K562 (cell line): ENCODE measurements at regions not wholly inside any gene's neighbourhood (a gene's known extent, or its start where the extent isn't known, plus 50 kb on each side); places are given as distances from the start of the nearest gene placed in this dataset.

Source experiments
- ATAC-seq: fragments of 200-7000 bp; cut with Tn5 transposase; 3 replicates; pipeline ENCODE4 v1.9.1; 2020; ENCODE audit warnings: moderate library complexity
- BruUV-seq: library from RNA; stranded (reverse); fragments of 400-500 nt; replicated peaks from 2 replicates; lab custom pipeline; 2021; lab: Mats Ljungman, UMichigan
- CTCF ChIA-PET: fragments of 300-600 bp; formaldehyde crosslinking; extraction: SDS; loops from one replicate; lab custom pipeline; 2021; ENCODE audit warnings: low intra/inter-chr PET ratio; lab: Yijun Ruan, JAX
- POLR2A ChIA-PET: fragments of 300-600, 350-650 bp; sonication (Branson Sonifier 250); formaldehyde crosslinking; extraction: SDS; loops from one replicate; lab custom pipeline; 2021; ENCODE audit warnings: antibody characterized with exemption, inconsistent platforms; lab: Yijun Ruan, JAX
- DNase-seq, 4 experiments: peaks; one replicate each; pipeline versions ENCODE4 v3.0.0 to v3.0.0-alpha.2; 2011 to 2018; ENCODE audit warnings: low spot score in 3 of 4, mixed read lengths in 3 of 4; ENCODE audit errors: extremely low read depth in 1 of 4
- FAIRE-seq: peaks from 2 replicates; lab custom pipeline; 2011; peaks lifted over from hg19 to GRCh38; lab: Jason Lieb, UNC
- H2AFZ ChIP-seq: 2 replicates; pipeline ENCODE4 v1.6.0; 2011; ENCODE audit warnings: low read depth, low read length, control low read depth, inconsistent platforms
- H3K27ac ChIP-seq: fragments of 200-600 bp; 3 replicates; pipeline ENCODE4 v1.8.0; 2011; ENCODE audit warnings: low read depth, mild to moderate bottlenecking, control low read depth, inconsistent platforms, low read length, moderate library complexity, mixed read lengths; ENCODE audit errors: extremely low read depth
- H3K27me3 ChIP-seq, 2 experiments: fragments of 300-600 bp in 1 of 2; 2 replicates in 1 of 2; 3 replicates in 1 of 2; pipeline versions ENCODE4 v1.6.0 to v1.8.0; 2011; ENCODE audit warnings: inconsistent platforms in 2 of 2, low read length in 2 of 2, mild to moderate bottlenecking in 1 of 2, mixed read lengths in 1 of 2, moderate library complexity in 1 of 2; ENCODE audit not compliant: control insufficient read depth in 2 of 2, insufficient read depth in 2 of 2
- H3K36me3 ChIP-seq: fragments of 300-600 bp; 3 replicates; pipeline ENCODE4 v1.8.0; 2011; ENCODE audit warnings: mild to moderate bottlenecking, low read length, inconsistent platforms; ENCODE audit not compliant: control insufficient read depth, insufficient read depth
- H3K4me1 ChIP-seq, 2 experiments: fragments of 200-600 bp in 1 of 2; replicated peaks in 1 of 2; 2 replicates in 1 of 2; 3 replicates in 1 of 2; pipeline versions ENCODE4 v1.5.1 to v1.8.0; 2011; ENCODE audit warnings: inconsistent platforms in 2 of 2, low read length in 2 of 2, mild to moderate bottlenecking in 1 of 2, mixed read lengths in 1 of 2, moderate library complexity in 1 of 2; ENCODE audit not compliant: control insufficient read depth in 2 of 2, insufficient read depth in 2 of 2
- H3K4me2 ChIP-seq: 2 replicates; pipeline ENCODE4 v1.6.1; 2011; ENCODE audit warnings: low read length, control low read depth, inconsistent platforms, mixed read lengths; ENCODE audit not compliant: insufficient read depth
- H3K4me3 ChIP-seq: fragments of 200-600 bp; sonication (generic), shearing (Covaris generic); 2 replicates; pipeline ENCODE4 v1.5.1; 2016; ENCODE audit warnings: control low read depth, inconsistent platforms
- H3K79me2 ChIP-seq: fragments of 200-600 bp; 3 replicates; pipeline ENCODE4 v1.8.0; 2011; ENCODE audit warnings: low read length, inconsistent platforms; ENCODE audit not compliant: control insufficient read depth, insufficient read depth
- H3K9ac ChIP-seq, 2 experiments: 2 replicates each; pipeline versions ENCODE4 v1.6.0 to v1.6.1; 2011; ENCODE audit warnings: low read depth in 2 of 2, low read length in 2 of 2, control low read depth in 1 of 2, inconsistent platforms in 1 of 2, mild to moderate bottlenecking in 1 of 2, mixed read lengths in 1 of 2; ENCODE audit not compliant: insufficient read depth in 1 of 2
- H3K9me1 ChIP-seq: one replicate; pipeline ENCODE4 v1.6.0; 2011; ENCODE audit warnings: inconsistent platforms, mild to moderate bottlenecking, low read length, moderate library complexity; ENCODE audit not compliant: control insufficient read depth, insufficient read depth
- H3K9me3 ChIP-seq: replicated peaks from 2 replicates; pipeline ENCODE4 v1.5.1; 2011; ENCODE audit warnings: low read depth, low read length, inconsistent platforms; ENCODE audit not compliant: control insufficient read depth, insufficient read depth
- H4K20me1 ChIP-seq: replicated peaks from 2 replicates; pipeline ENCODE4 v1.6.1; 2011; ENCODE audit warnings: low read length, inconsistent platforms, mixed read lengths; ENCODE audit not compliant: control insufficient read depth, insufficient read depth
- BDP1 ChIP-seq: IDR thresholded peaks from 3 replicates; pipeline ENCODE4 v1.6.1; 2011; ENCODE audit not compliant: insufficient read length, insufficient read depth
- KLF13 ChIP-seq: fragments of 450-650 bp; IDR thresholded peaks from 2 replicates; pipeline ENCODE4 v1.6.1; 2016; ENCODE audit warnings: missing genetic modification characterization, low read depth, mild to moderate bottlenecking, missing compliant biosample characterization, moderate library complexity, borderline replicate concordance
- LCOR ChIP-seq: sonication (generic); formaldehyde crosslinking; IDR thresholded peaks from 2 replicates; pipeline ENCODE4 v1.8.0; 2022; ENCODE audit warnings: mild to moderate bottlenecking, missing genetic modification reagents
- SREBF1 ChIP-seq: fragments of 150-350 bp; IDR thresholded peaks from 2 replicates; pipeline ENCODE4 v1.6.1; 2014; ENCODE audit warnings: antibody characterized with exemption, low read depth, low read length, borderline replicate concordance
- SRSF7 ChIP-seq: fragments of 200-400 bp; formaldehyde crosslinking; optimal IDR thresholded peaks from 2 replicates; pipeline ENCODE3; 2017; ENCODE audit warnings: mild to moderate bottlenecking, low read depth, low read length
- SRSF9 ChIP-seq: fragments of 200-400 bp; formaldehyde crosslinking; IDR thresholded peaks from 2 replicates; pipeline ENCODE4 v1.6.1; 2017; ENCODE audit warnings: low read depth, low read length, borderline replicate concordance
- TRIM28 ChIP-seq: fragments of 450-650 bp; IDR thresholded peaks from 2 replicates; pipeline ENCODE4 v1.6.1; 2017
- YY1 ChIP-seq, 3 experiments: IDR thresholded peaks; 2 replicates each; pipeline ENCODE4 v1.6.1; 2011; ENCODE audit warnings: low read length in 2 of 3, mild to moderate bottlenecking in 2 of 3, moderate library complexity in 2 of 3, borderline replicate concordance in 1 of 3, control low read depth in 1 of 3, low read depth in 1 of 3; ENCODE audit not compliant: insufficient read depth in 3 of 3, insufficient replicate concordance in 2 of 3, control insufficient read depth in 1 of 3, insufficient read length in 1 of 3; ENCODE audit errors: extremely low read depth in 1 of 3
- ZNF232 ChIP-seq: sonication (generic); formaldehyde crosslinking; IDR thresholded peaks from 2 replicates; pipeline ENCODE4 v1.8.0; 2022; ENCODE audit warnings: mild to moderate bottlenecking, missing genetic modification reagents
- ZNF584 ChIP-seq: fragments of 200-800 bp; sonication (Bioruptor generic); IDR thresholded peaks from 2 replicates; pipeline ENCODE4 v1.6.1; 2016; ENCODE audit warnings: low read depth, mild to moderate bottlenecking, missing genetic modification characterization, missing compliant biosample characterization
- WGBS: fragments of 100-300 bp; shearing (Covaris generic); methylation state at CpG from one replicate; pipeline ENCODE4 v1.1.6; 2016; ENCODE audit warnings: low coverage, mixed read lengths; ENCODE audit not compliant: insufficient coverage; ENCODE audit errors: missing lambda C conversion rate; 5-methylcytosine and 5-hydroxymethylcytosine counted together
- in situ Hi-C: fragments of 300-500 bp; cut with MboI; formaldehyde crosslinking; loops from 4 replicates; pipeline ENCODE4 v1.15.0; 2018; ENCODE audit warnings: inconsistent platforms, mixed read lengths
- intact Hi-C: fragments of 100-400 bp; cut with micrococcal nuclease; formaldehyde crosslinking; loops from 2 replicates; pipeline ENCODE4 v1.14.2; 2022
- TF ChIP-seq, protein P1 (sequence below): sonication (generic); formaldehyde crosslinking; IDR thresholded peaks from 2 replicates; pipeline ENCODE4 v1.8.0; 2023; ENCODE audit warnings: mild to moderate bottlenecking, missing genetic modification reagents
- TF ChIP-seq, protein P2 (sequence below): fragments of 250-450 bp; sonication (Bioruptor Pico); IDR thresholded peaks from 2 replicates; pipeline ENCODE4 v1.8.0; 2021; ENCODE audit warnings: borderline replicate concordance, mild to moderate bottlenecking, moderate library complexity; ENCODE audit not compliant: poor library complexity, severe bottlenecking
- TF ChIP-seq, protein P3 (sequence below): fragments of 150-350 bp; conservative IDR thresholded peaks from 2 replicates; pipeline ENCODE4 v1.6.1; 2014; ENCODE audit warnings: low read length

DNA sequence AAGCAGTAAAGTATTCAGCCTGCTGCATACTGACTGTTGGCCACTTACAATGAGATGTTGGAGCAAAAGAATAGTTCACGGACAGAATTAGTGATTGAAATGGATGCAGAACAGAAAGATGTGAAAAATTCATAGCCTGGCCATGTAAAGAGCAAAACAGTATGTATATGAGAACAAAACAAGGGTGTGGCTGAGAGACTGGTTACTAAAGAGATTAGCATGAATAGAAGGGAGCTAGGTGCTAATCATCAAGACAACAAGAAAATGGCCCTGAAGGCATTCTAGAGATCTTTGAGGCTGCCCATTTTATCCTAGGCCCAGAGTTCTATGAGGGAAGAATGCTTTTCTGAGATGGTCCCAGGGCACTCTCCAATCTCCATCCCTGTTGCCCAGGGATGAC is 208.5 kb downstream of the ARHGEF9 start:
- Histone ChIP-seq H4K20me1 (no peaks in the 10 kb centered on the region), H3K4me1 (no peaks in the 10 kb centered on the region), H3K36me3 (no peaks in the 10 kb centered on the region), H3K9ac (no peak overlapping the region), H3K9me1 (no peaks in the 10 kb centered on the region)
- in situ Hi-C loops = no loop called here
- CTCF ChIA-PET = no interaction called here
- ATAC-seq = no peak
- BruUV-seq = no TSS peak
- TF ChIP-seq, protein P1, sequence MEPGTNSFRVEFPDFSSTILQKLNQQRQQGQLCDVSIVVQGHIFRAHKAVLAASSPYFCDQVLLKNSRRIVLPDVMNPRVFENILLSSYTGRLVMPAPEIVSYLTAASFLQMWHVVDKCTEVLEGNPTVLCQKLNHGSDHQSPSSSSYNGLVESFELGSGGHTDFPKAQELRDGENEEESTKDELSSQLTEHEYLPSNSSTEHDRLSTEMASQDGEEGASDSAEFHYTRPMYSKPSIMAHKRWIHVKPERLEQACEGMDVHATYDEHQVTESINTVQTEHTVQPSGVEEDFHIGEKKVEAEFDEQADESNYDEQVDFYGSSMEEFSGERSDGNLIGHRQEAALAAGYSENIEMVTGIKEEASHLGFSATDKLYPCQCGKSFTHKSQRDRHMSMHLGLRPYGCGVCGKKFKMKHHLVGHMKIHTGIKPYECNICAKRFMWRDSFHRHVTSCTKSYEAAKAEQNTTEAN = no peak
- no peak for TF ChIP-seq ZNF584 (CRISPR knock-in tag)
- no peak for TF ChIP-seq KLF13 (tag)
- TF ChIP-seq, protein P2, sequence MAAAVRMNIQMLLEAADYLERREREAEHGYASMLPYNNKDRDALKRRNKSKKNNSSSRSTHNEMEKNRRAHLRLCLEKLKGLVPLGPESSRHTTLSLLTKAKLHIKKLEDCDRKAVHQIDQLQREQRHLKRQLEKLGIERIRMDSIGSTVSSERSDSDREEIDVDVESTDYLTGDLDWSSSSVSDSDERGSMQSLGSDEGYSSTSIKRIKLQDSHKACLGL (CRISPR knock-in tag) = no peak
- TF ChIP-seq ZNF232 (CRISPR knock-in tag) = no peak
- no peak for TF ChIP-seq SRSF7
- no peak for TF ChIP-seq YY1 (IDR thresholded peaks at IDR 0.05; ENCODE audit: borderline replicate concordance in 1 of 3, control insufficient read depth in 1 of 3, extremely low read depth in 1 of 3, insufficient read depth in 3 of 3, insufficient read length in 1 of 3, insufficient replicate concordance in 2 of 3, low read depth in 1 of 3, low read length in 2 of 3)
- TF ChIP-seq, protein P3, sequence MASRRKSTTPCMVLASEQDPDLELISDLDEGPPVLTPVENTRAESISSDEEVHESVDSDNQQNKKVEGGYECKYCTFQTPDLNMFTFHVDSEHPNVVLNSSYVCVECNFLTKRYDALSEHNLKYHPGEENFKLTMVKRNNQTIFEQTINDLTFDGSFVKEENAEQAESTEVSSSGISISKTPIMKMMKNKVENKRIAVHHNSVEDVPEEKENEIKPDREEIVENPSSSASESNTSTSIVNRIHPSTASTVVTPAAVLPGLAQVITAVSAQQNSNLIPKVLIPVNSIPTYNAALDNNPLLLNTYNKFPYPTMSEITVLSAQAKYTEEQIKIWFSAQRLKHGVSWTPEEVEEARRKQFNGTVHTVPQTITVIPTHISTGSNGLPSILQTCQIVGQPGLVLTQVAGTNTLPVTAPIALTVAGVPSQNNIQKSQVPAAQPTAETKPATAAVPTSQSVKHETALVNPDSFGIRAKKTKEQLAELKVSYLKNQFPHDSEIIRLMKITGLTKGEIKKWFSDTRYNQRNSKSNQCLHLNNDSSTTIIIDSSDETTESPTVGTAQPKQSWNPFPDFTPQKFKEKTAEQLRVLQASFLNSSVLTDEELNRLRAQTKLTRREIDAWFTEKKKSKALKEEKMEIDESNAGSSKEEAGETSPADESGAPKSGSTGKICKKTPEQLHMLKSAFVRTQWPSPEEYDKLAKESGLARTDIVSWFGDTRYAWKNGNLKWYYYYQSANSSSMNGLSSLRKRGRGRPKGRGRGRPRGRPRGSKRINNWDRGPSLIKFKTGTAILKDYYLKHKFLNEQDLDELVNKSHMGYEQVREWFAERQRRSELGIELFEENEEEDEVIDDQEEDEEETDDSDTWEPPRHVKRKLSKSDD = no peak
- no peak for TF ChIP-seq BDP1
- no peak for TF ChIP-seq LCOR (CRISPR knock-in tag)
- TF ChIP-seq TRIM28 = no peak
- no peak for TF ChIP-seq SRSF9
- no peak for TF ChIP-seq SREBF1
- TF ChIP-seq, all 486 proteins: peak for 0
- H2AFZ ChIP-seq = no peak overlapping the region
- no peak overlapping the region for H3K27ac ChIP-seq
- intact Hi-C loops = no loop called here
- DNase-seq (no peak), FAIRE-seq (no peak)
- no peaks in the 10 kb centered on the region for H3K27me3 ChIP-seq
- WGBS = 0% methylated on average over 1 of the region's 1 CpG
- H3K9me3 ChIP-seq = no peaks in the 10 kb centered on the region
- POLR2A ChIA-PET = no interaction called here
- H3K4me3 ChIP-seq = no peak overlapping the region
- no peak overlapping the region for H3K4me2 ChIP-seq
- no peaks in the 10 kb centered on the region for H3K79me2 ChIP-seq
